GM12864 (cell line): ENCODE measurements at regions not wholly inside any gene's neighbourhood (a gene's known extent, or its start where the extent isn't known, plus 50 kb on each side); places are given as distances from the start of the nearest gene placed in this dataset.
"Not testable (repeated sequence)": the region's sequence is repeated elsewhere in the genome, so short reads cannot be mapped to it uniquely, and the experiment has no call there.

Experiments
- DNase-seq: peaks from one replicate; pipeline ENCODE4 v3.0.0-alpha.2; 2011; ENCODE audit warnings: low read depth
- H3K4me3 ChIP-seq: 2 replicates; pipeline ENCODE4 v1.5.1; 2011; ENCODE audit warnings: mild to moderate bottlenecking, low read depth, low read length, control low read depth
- TF ChIP-seq, protein P1 (sequence below): IDR thresholded peaks from 2 replicates; pipeline ENCODE4 v1.5.1; 2011; ENCODE audit warnings: low read depth, mild to moderate bottlenecking, moderate library complexity, low read length, control low read depth, inconsistent platforms; ENCODE audit errors: missing control alignments

- no peak for DNase-seq
- TF ChIP-seq, protein P1, sequence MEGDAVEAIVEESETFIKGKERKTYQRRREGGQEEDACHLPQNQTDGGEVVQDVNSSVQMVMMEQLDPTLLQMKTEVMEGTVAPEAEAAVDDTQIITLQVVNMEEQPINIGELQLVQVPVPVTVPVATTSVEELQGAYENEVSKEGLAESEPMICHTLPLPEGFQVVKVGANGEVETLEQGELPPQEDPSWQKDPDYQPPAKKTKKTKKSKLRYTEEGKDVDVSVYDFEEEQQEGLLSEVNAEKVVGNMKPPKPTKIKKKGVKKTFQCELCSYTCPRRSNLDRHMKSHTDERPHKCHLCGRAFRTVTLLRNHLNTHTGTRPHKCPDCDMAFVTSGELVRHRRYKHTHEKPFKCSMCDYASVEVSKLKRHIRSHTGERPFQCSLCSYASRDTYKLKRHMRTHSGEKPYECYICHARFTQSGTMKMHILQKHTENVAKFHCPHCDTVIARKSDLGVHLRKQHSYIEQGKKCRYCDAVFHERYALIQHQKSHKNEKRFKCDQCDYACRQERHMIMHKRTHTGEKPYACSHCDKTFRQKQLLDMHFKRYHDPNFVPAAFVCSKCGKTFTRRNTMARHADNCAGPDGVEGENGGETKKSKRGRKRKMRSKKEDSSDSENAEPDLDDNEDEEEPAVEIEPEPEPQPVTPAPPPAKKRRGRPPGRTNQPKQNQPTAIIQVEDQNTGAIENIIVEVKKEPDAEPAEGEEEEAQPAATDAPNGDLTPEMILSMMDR: no peak
- peak overlapping the region; percentile 53 for H3K4me3 ChIP-seq
These were observed 50.6 kb upstream of the RNF182 start for GRCh38 chr6:13874191-13874549.

GRCh38 chr6:13873288-13874190 lies 51.2 kb upstream of the RNF182 start:
- peak; percentile 38 for DNase-seq

DNA sequence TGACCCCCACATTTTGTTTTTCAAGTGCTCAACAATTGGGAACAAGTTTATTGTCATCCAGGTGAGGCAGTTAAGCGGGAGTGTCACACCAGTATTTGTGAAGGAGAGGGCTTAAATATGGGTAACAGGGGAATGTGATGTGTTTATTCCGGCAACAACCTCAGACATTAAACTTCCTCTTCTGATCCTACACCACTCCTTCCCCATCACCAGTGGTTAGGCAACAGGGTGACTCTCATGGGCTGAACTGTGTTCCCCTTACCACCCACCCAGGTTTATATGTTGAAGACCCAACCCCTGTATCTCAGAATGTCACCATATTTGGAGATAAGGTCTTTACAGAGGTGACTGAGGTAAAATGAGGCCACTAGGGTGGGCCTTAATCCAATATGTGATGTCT lies 52.1 kb upstream of the RNF182 start:
- TF ChIP-seq, protein P1: no peak
- no peak overlapping the region for H3K4me3 ChIP-seq
- no peak for DNase-seq

More at GRCh38 chr6:13873288-13874190, 51.2 kb upstream of the RNF182 start:
- TF ChIP-seq, protein P1: peak; percentile 87
- H3K4me3 ChIP-seq: peak overlapping the region; percentile 53

GRCh38 chr6:13872006-13872405 lies 52.7 kb upstream of the RNF182 start:
- H3K4me3 ChIP-seq, DNase-seq: not testable (repeated sequence)

GRCh38 chr6:13870214-13870830 lies 54.4 kb upstream of the RNF182 start:
- no peak overlapping the region for H3K4me3 ChIP-seq
- no peak for DNase-seq
- TF ChIP-seq, protein P1: no peak

DNA sequence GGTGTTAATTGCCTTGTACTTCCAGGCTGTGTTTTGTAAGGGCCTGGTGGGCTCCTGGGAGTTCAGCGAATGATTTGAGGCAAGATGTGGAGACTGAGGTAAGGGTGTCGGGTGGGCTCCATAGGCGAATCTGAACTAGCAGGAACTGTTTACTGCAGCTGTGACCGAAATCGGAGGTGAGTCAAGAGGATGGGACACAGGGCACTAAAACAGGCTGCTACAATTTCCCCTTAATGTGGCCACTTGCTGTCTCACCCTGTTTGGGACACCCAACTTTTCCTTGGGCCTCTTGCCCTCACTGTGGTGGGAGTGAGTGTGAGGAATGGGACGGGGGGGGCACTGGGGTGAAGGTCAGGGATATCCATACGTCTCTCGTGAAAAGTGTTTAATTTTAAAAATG lies 53.9 kb upstream of the MCUR1 start:
- TF ChIP-seq, protein P1: no peak
- no peak for DNase-seq
- H3K4me3 ChIP-seq: no peak overlapping the region

GRCh38 chr6:13866301-13866700 lies 51.9 kb upstream of the MCUR1 start:
- TF ChIP-seq, protein P1: no peak
- no peak for DNase-seq

More at GRCh38 chr6:13866301-13866700, 51.9 kb upstream of the MCUR1 start:
- no peak overlapping the region for H3K4me3 ChIP-seq
